ENCODE measurements at regions not wholly inside any gene's neighbourhood (a gene's known extent, or its start where the extent isn't known, plus 50 kb on each side); places are given as distances from the start of the nearest gene placed in this dataset.

GRCh38 chr1:58430421-58431275 is 115.9 kb downstream of the OMA1 start:
- TF ChIP-seq CTCF (IDR thresholded peaks at IDR 0.05), result no peak
- TF ChIP-seq POLR2A (IDR thresholded peaks at IDR 0.05), result no peak
